ENCODE measurements at regions not wholly inside any gene's neighbourhood (a gene's known extent, or its start where the extent isn't known, plus 50 kb on each side); places are given as distances from the start of the nearest gene placed in this dataset.

- no peak for DNase-seq
These were observed 178.4 kb downstream of the LACC1 start for GRCh38 chr13:44058067-44058466.

- DNase-seq: no peak
These were observed 179.0 kb downstream of the LACC1 start for GRCh38 chr13:44058624-44059215.

- DNase-seq: no peak
These were observed 182.2 kb downstream of the LACC1 start for GRCh38 chr13:44061876-44062275.

- no peak for DNase-seq
These were observed 183.8 kb downstream of the LACC1 start for GRCh38 chr13:44063467-44063866.

GRCh38 chr13:44063881-44064280, 184.2 kb downstream of the LACC1 start:
- no peak for DNase-seq

- no peak for DNase-seq
These were observed 184.7 kb downstream of the LACC1 start for GRCh38 chr13:44064357-44064756.

GRCh38 chr13:44068169-44068568, 188.5 kb downstream of the LACC1 start:
- DNase-seq: no peak

GRCh38 chr13:44068737-44069136, 189.0 kb downstream of the LACC1 start:
- no peak for DNase-seq

GRCh38 chr13:44072536-44072935, 192.8 kb downstream of the LACC1 start:
- no peak for DNase-seq

- no peak for DNase-seq
These were observed 194.9 kb downstream of the LACC1 start for GRCh38 chr13:44074611-44075010.

GRCh38 chr13:44075113-44075512, 195.4 kb downstream of the LACC1 start:
- no peak for DNase-seq

- no peak for DNase-seq
These were observed 199.2 kb downstream of the LACC1 start for GRCh38 chr13:44078806-44079376.

GRCh38 chr13:44079413-44080205, 199.9 kb downstream of the LACC1 start:
- DNase-seq: no peak

GRCh38 chr13:44084146-44084545, 204.4 kb downstream of the LACC1 start:
- DNase-seq: no peak

GRCh38 chr13:44086389-44086788, 206.7 kb downstream of the LACC1 start:
- no peak for DNase-seq

GRCh38 chr13:44088411-44088810, 208.7 kb downstream of the LACC1 start:
- DNase-seq: no peak

GRCh38 chr13:44088991-44089413, 209.3 kb downstream of the LACC1 start:
- no peak for DNase-seq

- DNase-seq: no peak
These were observed 209.7 kb downstream of the LACC1 start for GRCh38 chr13:44089452-44089851.

GRCh38 chr13:44092078-44092970, 212.6 kb downstream of the LACC1 start:
- DNase-seq: no peak

- no peak for DNase-seq
These were observed 214.2 kb downstream of the LACC1 start for GRCh38 chr13:44093607-44094564.

GRCh38 chr13:44096901-44097300, 217.2 kb downstream of the LACC1 start:
- peak; percentile 10 for DNase-seq

- DNase-seq: no peak
These were observed 218.9 kb downstream of the LACC1 start for GRCh38 chr13:44098559-44098958.
